MM.1S (cell line): ENCODE measurements at regions not wholly inside any gene's neighbourhood (a gene's known extent, or its start where the extent isn't known, plus 50 kb on each side); places are given as distances from the start of the nearest gene placed in this dataset.

Source experiments
- DNase-seq: peaks from one replicate; pipeline ENCODE4 v3.0.0-alpha.2; 2015
- H2AFZ ChIP-seq: fragments of 300-600 bp; sonication (generic); 2 replicates; pipeline ENCODE4 v1.6.0; 2016; ENCODE audit warnings: antibody characterized with exemption, low read length
- H3F3A ChIP-seq: fragments of 300-600 bp; sonication (generic); 2 replicates; pipeline ENCODE4 v1.6.1; 2016; ENCODE audit warnings: mild to moderate bottlenecking, antibody characterized with exemption, low read length, moderate library complexity, mixed read lengths; ENCODE audit not compliant: insufficient read depth
- H3K27ac ChIP-seq: fragments of 300-600 bp; sonication (generic); 2 replicates; pipeline ENCODE4 v1.5.1; 2016; ENCODE audit warnings: mild to moderate bottlenecking, low read length
- H3K27me3 ChIP-seq: fragments of 300-600 bp; sonication (generic); replicated peaks from 2 replicates; pipeline ENCODE4 v1.6.0; 2016; ENCODE audit warnings: low read length; ENCODE audit not compliant: insufficient read depth
- H3K36me3 ChIP-seq: fragments of 300-600 bp; sonication (generic); replicated peaks from 2 replicates; pipeline ENCODE4 v1.6.1; 2016; ENCODE audit warnings: mild to moderate bottlenecking, low read length, mixed read lengths; ENCODE audit not compliant: insufficient read depth
- H3K4me1 ChIP-seq: fragments of 300-600 bp; sonication (generic); 2 replicates; pipeline ENCODE4 v1.6.1; 2016; ENCODE audit warnings: low read length, mixed read lengths
- H3K4me2 ChIP-seq: fragments of 300-600 bp; sonication (generic); 2 replicates; pipeline ENCODE4 v1.6.0; 2016; ENCODE audit warnings: low read depth, low read length
- H3K4me3 ChIP-seq: fragments of 300-600 bp; sonication (generic); 2 replicates; pipeline ENCODE4 v1.5.1; 2016; ENCODE audit warnings: low read length, mixed read lengths
- H3K79me2 ChIP-seq: fragments of 300-600 bp; sonication (generic); 2 replicates; pipeline ENCODE4 v1.6.1; 2016; ENCODE audit warnings: mixed run types, low read length, mixed read lengths
- H3K9ac ChIP-seq: fragments of 300-600 bp; sonication (generic); 2 replicates; pipeline ENCODE4 v1.6.1; 2016; ENCODE audit warnings: low read length, mixed read lengths
- H3K9me2 ChIP-seq: fragments of 300-600 bp; sonication (generic); replicated peaks from 2 replicates; pipeline ENCODE4 v1.6.1; 2016; ENCODE audit warnings: mild to moderate bottlenecking, low read length, mixed read lengths; ENCODE audit not compliant: insufficient read depth
- H3K9me3 ChIP-seq: fragments of 300-600 bp; sonication (generic); replicated peaks from 2 replicates; pipeline ENCODE4 v1.6.1; 2016; ENCODE audit warnings: mild to moderate bottlenecking, low read length, mixed read lengths; ENCODE audit not compliant: insufficient read depth
- H4K20me1 ChIP-seq: fragments of 300-600 bp; sonication (generic); 2 replicates; pipeline ENCODE4 v1.6.1; 2016; ENCODE audit warnings: mild to moderate bottlenecking, low read length, moderate library complexity, mixed read lengths; ENCODE audit not compliant: insufficient read depth
- CTCF ChIP-seq: fragments of 300-600 bp; sonication (generic); IDR thresholded peaks from 2 replicates; pipeline ENCODE4 v1.5.1; 2016; ENCODE audit warnings: antibody characterized with exemption, low read length, mixed read lengths
- EZH2 ChIP-seq: fragments of 300-600 bp; sonication (generic); optimal IDR thresholded peaks from 2 replicates; pipeline ENCODE3; 2017; ENCODE audit warnings: low read depth, mild to moderate bottlenecking, antibody characterized with exemption, low read length, mixed read lengths
- EZH2phosphoT487 ChIP-seq: fragments of 300-600 bp; sonication (generic); IDR thresholded peaks from 2 replicates; pipeline ENCODE4 v1.6.1; 2018; ENCODE audit warnings: antibody characterized with exemption, low read length

- no peaks in the 10 kb centered on the region for H3K4me1 ChIP-seq
- no peak overlapping the region for H3K4me3 ChIP-seq
- no peaks in the 10 kb centered on the region for H4K20me1 ChIP-seq
- no peak for DNase-seq
- H3K27ac ChIP-seq = no peak overlapping the region
- no peaks in the 10 kb centered on the region for H3K9me2 ChIP-seq
- H3K9me3 ChIP-seq = no peaks in the 10 kb centered on the region
- H3K79me2 ChIP-seq = no peaks in the 10 kb centered on the region
- no peak overlapping the region for H3K9ac ChIP-seq
- TF ChIP-seq EZH2 (no peak), CTCF (no peak), EZH2phosphoT487 (no peak)
- no peaks in the 10 kb centered on the region for H3K36me3 ChIP-seq
- H3F3A ChIP-seq = no peaks in the 10 kb centered on the region
- H2AFZ ChIP-seq = no peak overlapping the region
- 0 out of 2 replicates have a peak, but pooled peaks cover 4% of the 10 kb centered on the region for H3K27me3 ChIP-seq
- no peak overlapping the region for H3K4me2 ChIP-seq
These were observed 100.2 kb upstream of the PRR23E start for GRCh38 chr3:127092776-127093175.

- Histone ChIP-seq H3K9ac (no peak overlapping the region), H2AFZ (no peak overlapping the region), H3K4me2 (no peak overlapping the region), H3K27me3 (no peaks in the 10 kb centered on the region), H3K9me3 (no peaks in the 10 kb centered on the region), H3K36me3 (no peaks in the 10 kb centered on the region), H3F3A (no peaks in the 10 kb centered on the region), H3K27ac (no peak overlapping the region), H3K79me2 (no peaks in the 10 kb centered on the region), H3K4me3 (no peak overlapping the region), H4K20me1 (no peaks in the 10 kb centered on the region), H3K9me2 (no peaks in the 10 kb centered on the region), H3K4me1 (no peaks in the 10 kb centered on the region)
- TF ChIP-seq EZH2 (no peak), EZH2phosphoT487 (no peak), CTCF (no peak)
- DNase-seq = no peak
These were observed 99.6 kb upstream of the PRR23E start for GRCh38 chr3:127093312-127093711.

- H3K27me3 ChIP-seq = peaks cover 10% of the 10 kb centered on the region; the same call in 1 of the 2 replicates
- H4K20me1 ChIP-seq = no peaks in the 10 kb centered on the region
- H3K4me3 ChIP-seq = no peak overlapping the region
- no peak for DNase-seq
- H3K36me3 ChIP-seq = no peaks in the 10 kb centered on the region
- no peaks in the 10 kb centered on the region for H3K9me2 ChIP-seq
- H3K4me2 ChIP-seq = no peak overlapping the region
- no peak overlapping the region for H3K9ac ChIP-seq
- no peak overlapping the region for H2AFZ ChIP-seq
- TF ChIP-seq CTCF = no peak
- TF ChIP-seq EZH2phosphoT487 = no peak
- H3K79me2 ChIP-seq = no peaks in the 10 kb centered on the region
- H3K9me3 ChIP-seq = no peaks in the 10 kb centered on the region
- no peaks in the 10 kb centered on the region for H3K4me1 ChIP-seq
- H3K27ac ChIP-seq = no peak overlapping the region
- no peaks in the 10 kb centered on the region for H3F3A ChIP-seq
These were observed 97.2 kb upstream of the PRR23E start for GRCh38 chr3:127095774-127096173.
